Kidney (tissue), 13 donors: ENCODE measurements at regions not wholly inside any gene's neighbourhood (a gene's known extent, or its start where the extent isn't known, plus 50 kb on each side); places are given as distances from the start of the nearest gene placed in this dataset.

Source experiments
- DNase-seq, 5 donors: peaks; one replicate each; pipeline ENCODE4 v3.0.0-alpha.2; 2013 to 2020
- FAIRE-seq: peaks from 2 replicates; lab custom pipeline; 2012; peaks lifted over from hg19 to GRCh38; lab: Jason Lieb, UNC
- H3K27ac ChIP-seq, 2 donors: one replicate each; pipeline ENCODE4 v1.7.0; 2013; ENCODE audit warnings: low read depth in 2 of 2, low read length in 2 of 2, inconsistent platforms in 1 of 2
- H3K27me3 ChIP-seq: one replicate; pipeline ENCODE4 v1.7.1; 2013; ENCODE audit warnings: low read length, inconsistent platforms; ENCODE audit not compliant: control insufficient read depth, insufficient read depth
- H3K36me3 ChIP-seq, 3 donors: one replicate each; pipeline versions ENCODE4 v1.7.0 to v1.7.1; 2013; ENCODE audit warnings: low read length in 3 of 3, control low read depth in 1 of 3, inconsistent platforms in 1 of 3; ENCODE audit not compliant: insufficient read depth in 3 of 3, control insufficient read depth in 2 of 3
- H3K4me1 ChIP-seq, 3 donors: one replicate each; pipeline versions ENCODE4 v1.7.0 to v1.7.1; 2013; ENCODE audit warnings: low read length in 3 of 3, inconsistent platforms in 1 of 3, low read depth in 1 of 3; ENCODE audit not compliant: control insufficient read depth in 2 of 3, insufficient read depth in 2 of 3
- H3K4me3 ChIP-seq, 3 donors: one replicate each; pipeline versions ENCODE4 v1.7.0 to v1.8.1; 2013; ENCODE audit warnings: low read length in 3 of 3, control low read depth in 1 of 3, inconsistent platforms in 1 of 3
- H3K9ac ChIP-seq, 3 donors: one replicate each; pipeline versions ENCODE4 v1.7.0 to v1.7.1; 2013; ENCODE audit warnings: low read length in 3 of 3, control low read depth in 1 of 3, inconsistent platforms in 1 of 3
- H3K9me3 ChIP-seq, 3 donors: one replicate each; pipeline versions ENCODE4 v1.7.0 to v1.7.1; 2013; ENCODE audit warnings: low read length in 3 of 3, control low read depth in 1 of 3, inconsistent platforms in 1 of 3; ENCODE audit not compliant: control insufficient read depth in 2 of 3, insufficient read depth in 1 of 3
- CTCF ChIP-seq: IDR thresholded peaks from 3 replicates; pipeline ENCODE4 v1.5.1; 2012; ENCODE audit warnings: mild to moderate bottlenecking, moderate library complexity, borderline replicate concordance; ENCODE audit not compliant: insufficient read depth; ENCODE audit errors: extremely low read depth
- intact Hi-C: fragments of 100-400 bp; cut with DNase I; formaldehyde crosslinking; loops from one replicate; pipeline ENCODE4 v1.11.1; 2022
- donor health status: control.
- donor health status: control.
- donor health status: control.
- donor health status: control.
- donor health status: control.
- donor health status: DM: yes; HTN: yes; CAD: no.
- donor health status: Normal renal cell carcinoma (clear cell type).

- Histone ChIP-seq H3K36me3 (no peaks in the 10 kb centered on the region), H3K4me3 (no peak overlapping the region), H3K9ac (no peak overlapping the region), H3K9me3 (no peaks in the 10 kb centered on the region), H3K4me1 (no peaks in the 10 kb centered on the region), H3K27ac (no peak overlapping the region), H3K27me3 (no peaks in the 10 kb centered on the region)
- FAIRE-seq, result no peak
- DNase-seq, result no peak
- intact Hi-C loops, result no loop called here
- no peak for TF ChIP-seq CTCF
Observed at GRCh38 chr6:55654445-55654844, 75.5 kb upstream of the HMGCLL1 start.

- H3K36me3 ChIP-seq, result no peaks in the 10 kb centered on the region
- TF ChIP-seq CTCF, result no peak
- intact Hi-C loops, result no loop called here
- H3K4me1 ChIP-seq, result no peaks in the 10 kb centered on the region
- no peak for FAIRE-seq
- H3K9ac ChIP-seq, result no peak overlapping the region
- no peak overlapping the region for H3K27ac ChIP-seq
- no peak overlapping the region for H3K4me3 ChIP-seq
- no peaks in the 10 kb centered on the region for H3K27me3 ChIP-seq
- no peaks in the 10 kb centered on the region for H3K9me3 ChIP-seq
- no peak for DNase-seq
Observed at GRCh38 chr6:55652429-55652828, 73.4 kb upstream of the HMGCLL1 start.

GRCh38 chr6:55651015-55651414, 72.0 kb upstream of the HMGCLL1 start:
- FAIRE-seq, result no peak
- Histone ChIP-seq H3K4me3 (no peak overlapping the region), H3K9ac (no peak overlapping the region), H3K36me3 (no peaks in the 10 kb centered on the region), H3K9me3 (no peaks in the 10 kb centered on the region), H3K27me3 (no peaks in the 10 kb centered on the region), H3K4me1 (no peaks in the 10 kb centered on the region), H3K27ac (no peak overlapping the region)
- no peak for DNase-seq
- intact Hi-C loops, result no loop called here
- no peak for TF ChIP-seq CTCF

- FAIRE-seq, result no peak
- intact Hi-C loops, result no loop called here
Observed at GRCh38 chr6:55643861-55644260, 64.9 kb upstream of the HMGCLL1 start.

More at GRCh38 chr6:55643861-55644260, 64.9 kb upstream of the HMGCLL1 start:
- Histone ChIP-seq H3K9ac (no peak overlapping the region), H3K4me3 (no peak overlapping the region), H3K36me3 (no peaks in the 10 kb centered on the region), H3K27me3 (no peaks in the 10 kb centered on the region), H3K9me3 (no peaks in the 10 kb centered on the region), H3K27ac (no peak overlapping the region), H3K4me1 (no peaks in the 10 kb centered on the region)
- no peak for DNase-seq
- TF ChIP-seq CTCF, result no peak
